ENCODE measurements at regions not wholly inside any gene's neighbourhood (a gene's known extent, or its start where the extent isn't known, plus 50 kb on each side); places are given as distances from the start of the nearest gene placed in this dataset.

DNA sequence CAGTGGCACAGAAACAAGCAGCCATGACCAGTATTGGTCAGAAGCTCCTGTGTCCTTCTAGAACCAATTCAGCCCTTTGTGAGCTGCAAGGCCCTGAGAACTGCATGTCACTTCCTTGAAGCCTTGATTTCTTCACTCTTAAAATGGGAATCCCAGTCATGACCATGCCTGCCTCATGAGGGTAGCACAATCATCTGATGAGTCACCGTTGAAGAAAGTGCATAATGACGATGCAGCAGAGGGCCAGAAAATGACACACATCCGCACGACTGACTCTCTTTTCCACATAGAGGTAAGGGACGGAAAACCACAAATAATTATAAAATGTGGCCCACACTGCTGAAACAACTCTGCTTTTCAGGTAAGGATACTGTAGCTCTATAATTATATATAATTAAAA is 777.4 kb downstream of the BCL11B start:
- TF ChIP-seq CTCF (IDR thresholded peaks at IDR 0.05) (no peak), ZFX (IDR thresholded peaks at IDR 0.05; ENCODE audit: borderline replicate concordance) (no peak)
